ENCODE measurements at regions not wholly inside any gene's neighbourhood (a gene's known extent, or its start where the extent isn't known, plus 50 kb on each side); places are given as distances from the start of the nearest gene placed in this dataset.

GRCh38 chr2:181778621-181779201, 98.4 kb upstream of the NEUROD1 start:
- no peak for DNase-seq
- no peaks in the 10 kb centered on the region for H3K9me3 Mint-ChIP-seq
- TF ChIP-seq, protein P1, sequence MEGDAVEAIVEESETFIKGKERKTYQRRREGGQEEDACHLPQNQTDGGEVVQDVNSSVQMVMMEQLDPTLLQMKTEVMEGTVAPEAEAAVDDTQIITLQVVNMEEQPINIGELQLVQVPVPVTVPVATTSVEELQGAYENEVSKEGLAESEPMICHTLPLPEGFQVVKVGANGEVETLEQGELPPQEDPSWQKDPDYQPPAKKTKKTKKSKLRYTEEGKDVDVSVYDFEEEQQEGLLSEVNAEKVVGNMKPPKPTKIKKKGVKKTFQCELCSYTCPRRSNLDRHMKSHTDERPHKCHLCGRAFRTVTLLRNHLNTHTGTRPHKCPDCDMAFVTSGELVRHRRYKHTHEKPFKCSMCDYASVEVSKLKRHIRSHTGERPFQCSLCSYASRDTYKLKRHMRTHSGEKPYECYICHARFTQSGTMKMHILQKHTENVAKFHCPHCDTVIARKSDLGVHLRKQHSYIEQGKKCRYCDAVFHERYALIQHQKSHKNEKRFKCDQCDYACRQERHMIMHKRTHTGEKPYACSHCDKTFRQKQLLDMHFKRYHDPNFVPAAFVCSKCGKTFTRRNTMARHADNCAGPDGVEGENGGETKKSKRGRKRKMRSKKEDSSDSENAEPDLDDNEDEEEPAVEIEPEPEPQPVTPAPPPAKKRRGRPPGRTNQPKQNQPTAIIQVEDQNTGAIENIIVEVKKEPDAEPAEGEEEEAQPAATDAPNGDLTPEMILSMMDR (IDR thresholded peaks at IDR 0.05): no peak
- no peaks in the 10 kb centered on the region for H3K36me3 Mint-ChIP-seq (ENCODE audit: low read depth)
- H3K27me3 Mint-ChIP-seq (ENCODE audit: low read depth, poor library complexity): peaks cover 2% of the 10 kb centered on the region
- no peak overlapping the region for H3K4me3 Mint-ChIP-seq
- H3K4me1 Mint-ChIP-seq: peaks cover 47% of the 10 kb centered on the region
- peak overlapping the region; percentile 95 for H3K27ac Mint-ChIP-seq

- Mint-ChIP-seq H3K9me3 (no peaks in the 10 kb centered on the region), H3K27me3 (ENCODE audit: low read depth, poor library complexity) (peaks cover 2% of the 10 kb centered on the region), H3K36me3 (ENCODE audit: low read depth) (no peaks in the 10 kb centered on the region), H3K4me3 (no peak overlapping the region), H3K27ac (peak overlapping the region; percentile 97), H3K4me1 (peaks cover 55% of the 10 kb centered on the region)
- TF ChIP-seq, protein P1 (IDR thresholded peaks at IDR 0.05): no peak
- no peak for DNase-seq
Measured at GRCh38 chr2:181779288-181780021, 99.1 kb upstream of the NEUROD1 start.

GRCh38 chr2:181780047-181780651, 99.8 kb upstream of the NEUROD1 start:
- Mint-ChIP-seq H3K4me3 (no peak overlapping the region), H3K36me3 (ENCODE audit: low read depth) (no peaks in the 10 kb centered on the region), H3K27me3 (ENCODE audit: low read depth, poor library complexity) (peaks cover 2% of the 10 kb centered on the region), H3K4me1 (peaks cover 62% of the 10 kb centered on the region), H3K9me3 (no peaks in the 10 kb centered on the region), H3K27ac (peak overlapping the region; percentile 97)
- TF ChIP-seq, protein P1 (IDR thresholded peaks at IDR 0.05): no peak
- no peak for DNase-seq

- peaks cover 2% of the 10 kb centered on the region for H3K27me3 Mint-ChIP-seq (ENCODE audit: low read depth, poor library complexity)
- TF ChIP-seq, protein P1 (IDR thresholded peaks at IDR 0.05): no peak
- peak overlapping the region; percentile 97 for H3K27ac Mint-ChIP-seq
- no peaks in the 10 kb centered on the region for H3K9me3 Mint-ChIP-seq
- no peak overlapping the region for H3K4me3 Mint-ChIP-seq
- no peaks in the 10 kb centered on the region for H3K36me3 Mint-ChIP-seq (ENCODE audit: low read depth)
- DNase-seq: no peak
- H3K4me1 Mint-ChIP-seq: peaks cover 65% of the 10 kb centered on the region
Measured at GRCh38 chr2:181780657-181781056, 100.3 kb upstream of the NEUROD1 start.

DNA sequence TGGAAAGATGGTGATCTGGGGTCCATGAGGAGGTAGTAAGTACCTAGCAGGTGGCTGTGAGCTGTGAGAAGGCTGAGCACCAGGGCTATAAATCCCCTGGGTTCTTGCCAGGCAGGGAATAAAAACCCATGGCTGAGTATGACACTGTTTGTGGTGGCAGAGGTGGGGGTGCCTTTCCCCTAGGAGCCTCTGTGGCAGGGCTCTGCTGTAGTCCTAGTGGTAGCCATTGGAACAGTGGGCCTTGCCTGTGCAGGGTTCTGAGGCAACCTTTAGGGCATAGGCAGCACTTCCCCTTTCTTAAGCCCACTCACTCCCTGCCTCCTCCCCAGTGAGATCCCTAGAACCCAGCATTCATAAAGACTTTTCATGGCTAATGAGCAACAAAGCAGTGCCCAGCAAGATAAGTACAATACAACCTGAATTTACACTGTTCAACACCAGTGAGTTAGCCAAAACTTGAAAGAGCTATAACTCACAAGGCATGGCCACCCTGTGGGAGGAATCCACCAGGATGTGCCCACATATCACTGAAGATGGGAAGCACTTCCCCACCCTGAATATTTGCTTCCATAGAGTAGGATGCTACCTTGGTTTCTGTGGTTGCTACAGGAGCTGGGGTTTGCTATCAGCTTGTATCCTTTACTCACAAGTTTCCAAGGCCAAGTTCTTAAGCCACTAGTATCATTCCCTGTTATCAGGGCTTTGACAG, 100.9 kb upstream of the NEUROD1 start:
- TF ChIP-seq, protein P1 (IDR thresholded peaks at IDR 0.05): no peak

More for the DNA sequence above, 100.9 kb upstream of the NEUROD1 start:
- H3K27ac Mint-ChIP-seq: peak overlapping the region; percentile 97
- no peaks in the 10 kb centered on the region for H3K36me3 Mint-ChIP-seq (ENCODE audit: low read depth)
- peaks cover 71% of the 10 kb centered on the region for H3K4me1 Mint-ChIP-seq
- DNase-seq: no peak
- peaks cover 2% of the 10 kb centered on the region for H3K27me3 Mint-ChIP-seq (ENCODE audit: low read depth, poor library complexity)
- no peak overlapping the region for H3K4me3 Mint-ChIP-seq
- H3K9me3 Mint-ChIP-seq: no peaks in the 10 kb centered on the region
